ENCODE measurements at regions not wholly inside any gene's neighbourhood (a gene's known extent, or its start where the extent isn't known, plus 50 kb on each side); places are given as distances from the start of the nearest gene placed in this dataset. TPM values are rescaled to one million over a fixed set of nuclear protein-coding genes. Genes with fewer than 3 reads are reported as not detected.

GRCh38 chr1:164907666-164908065, 348.7 kb downstream of the PBX1 start (continued):
- TF ChIP-seq CTCF (IDR thresholded peaks at IDR 0.05; ENCODE audit: low read depth, low read length, missing input control), result no peak
- no peak for TF ChIP-seq JUND (IDR thresholded peaks at IDR 0.05)

GRCh38 chr1:164905869-164906268, 346.9 kb downstream of the PBX1 start:
- no peak for DNase-seq (ENCODE audit: low spot score)
- no peaks in the 10 kb centered on the region for H3K36me3 ChIP-seq (ENCODE audit: control insufficient read depth in 4 of 4, insufficient read depth in 3 of 4, low read depth in 1 of 4, low read length in 3 of 4)
- H3K9me3 ChIP-seq (ENCODE audit: control insufficient read depth in 4 of 4, low read length in 3 of 4), result no peaks in the 10 kb centered on the region
- TF ChIP-seq EGR1 (IDR thresholded peaks at IDR 0.05; ENCODE audit: low read depth in 2 of 2), result no peak
- no peak for TF ChIP-seq RXRA (IDR thresholded peaks at IDR 0.05)
- TF ChIP-seq CTCF (IDR thresholded peaks at IDR 0.05; ENCODE audit: low read depth, low read length, missing input control), result no peak
- TF ChIP-seq JUND (IDR thresholded peaks at IDR 0.05), result no peak
- TF ChIP-seq MAX (IDR thresholded peaks at IDR 0.05), result no peak
- no peak for TF ChIP-seq HNF4A (conservative IDR thresholded peaks at IDR 0.05)
- no peak for TF ChIP-seq NR2F2 (IDR thresholded peaks at IDR 0.05)
- TF ChIP-seq YY1 (IDR thresholded peaks at IDR 0.05), result no peak
- no peaks in the 10 kb centered on the region for H3K4me1 ChIP-seq (ENCODE audit: control insufficient read depth in 4 of 4, insufficient read depth in 4 of 4, low read length in 3 of 4)
- no peak overlapping the region for H3K9ac ChIP-seq (ENCODE audit: low read depth in 1 of 2, low read length in 2 of 2)
- H3K4me3 ChIP-seq (ENCODE audit: low read depth in 1 of 3, low read length in 3 of 3), result no peak overlapping the region
- 78% methylated on average over 9 of the region's 9 CpGs for WGBS
- H3K27ac ChIP-seq (ENCODE audit: low read depth in 1 of 2, low read length in 2 of 2), result no peak overlapping the region
- no peaks in the 10 kb centered on the region for H3K27me3 ChIP-seq (ENCODE audit: control insufficient read depth in 4 of 4, insufficient read depth in 4 of 4, low read length in 3 of 4)

- DNase-seq (ENCODE audit: low spot score), result no peak
- H3K27ac ChIP-seq (ENCODE audit: low read depth in 1 of 2, low read length in 2 of 2), result no peak overlapping the region
- H3K9ac ChIP-seq (ENCODE audit: low read depth in 1 of 2, low read length in 2 of 2), result no peak overlapping the region
- WGBS, result 70% methylated on average over 2 of the region's 2 CpGs
- no peak overlapping the region for H3K4me3 ChIP-seq (ENCODE audit: low read depth in 1 of 3, low read length in 3 of 3)
- no peak for TF ChIP-seq REST (IDR thresholded peaks at IDR 0.05)
- no peaks in the 10 kb centered on the region for H3K36me3 ChIP-seq (ENCODE audit: control insufficient read depth in 4 of 4, insufficient read depth in 3 of 4, low read depth in 1 of 4, low read length in 3 of 4)
- no peaks in the 10 kb centered on the region for H3K27me3 ChIP-seq (ENCODE audit: control insufficient read depth in 4 of 4, insufficient read depth in 4 of 4, low read length in 3 of 4)
- no peaks in the 10 kb centered on the region for H3K4me1 ChIP-seq (ENCODE audit: control insufficient read depth in 4 of 4, insufficient read depth in 4 of 4, low read length in 3 of 4)
- peaks cover 0 to 4% (median 2%) of the 10 kb centered on the region in 4 donors for H3K9me3 ChIP-seq (ENCODE audit: control insufficient read depth in 4 of 4, low read length in 3 of 4)
Observed at GRCh38 chr1:164902491-164902890, 343.5 kb downstream of the PBX1 start.

Small RNA genes lying in the stretch of these regions (small RNA-seq; reads per million reads assigned to genes)
- gene RNU6-755P, result not detected

All from liver (tissue), 9 donors.